ENCODE measurements at regions not wholly inside any gene's neighbourhood (a gene's known extent, or its start where the extent isn't known, plus 50 kb on each side); places are given as distances from the start of the nearest gene placed in this dataset.

DNA sequence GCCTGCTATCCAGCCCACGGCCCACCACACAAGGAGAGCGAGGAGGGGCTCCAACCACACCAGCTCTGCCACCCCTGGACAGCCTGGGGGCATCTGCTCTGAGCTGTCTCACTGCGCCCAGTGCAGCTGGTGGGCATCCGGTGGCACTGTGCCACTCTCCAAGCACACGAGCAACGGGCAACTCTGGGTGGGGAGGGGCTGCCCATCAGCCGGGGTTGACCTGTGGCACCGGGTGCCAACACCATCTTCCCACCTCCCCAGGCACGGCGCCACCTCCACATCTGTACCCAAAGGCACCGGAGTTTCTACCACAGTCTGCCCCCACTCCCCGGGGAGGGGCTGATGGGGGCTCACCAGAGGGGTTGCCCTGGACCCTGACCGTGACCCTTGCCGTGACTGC is 241.8 kb downstream of the RBFOX3 start:
- TF ChIP-seq, protein P1, sequence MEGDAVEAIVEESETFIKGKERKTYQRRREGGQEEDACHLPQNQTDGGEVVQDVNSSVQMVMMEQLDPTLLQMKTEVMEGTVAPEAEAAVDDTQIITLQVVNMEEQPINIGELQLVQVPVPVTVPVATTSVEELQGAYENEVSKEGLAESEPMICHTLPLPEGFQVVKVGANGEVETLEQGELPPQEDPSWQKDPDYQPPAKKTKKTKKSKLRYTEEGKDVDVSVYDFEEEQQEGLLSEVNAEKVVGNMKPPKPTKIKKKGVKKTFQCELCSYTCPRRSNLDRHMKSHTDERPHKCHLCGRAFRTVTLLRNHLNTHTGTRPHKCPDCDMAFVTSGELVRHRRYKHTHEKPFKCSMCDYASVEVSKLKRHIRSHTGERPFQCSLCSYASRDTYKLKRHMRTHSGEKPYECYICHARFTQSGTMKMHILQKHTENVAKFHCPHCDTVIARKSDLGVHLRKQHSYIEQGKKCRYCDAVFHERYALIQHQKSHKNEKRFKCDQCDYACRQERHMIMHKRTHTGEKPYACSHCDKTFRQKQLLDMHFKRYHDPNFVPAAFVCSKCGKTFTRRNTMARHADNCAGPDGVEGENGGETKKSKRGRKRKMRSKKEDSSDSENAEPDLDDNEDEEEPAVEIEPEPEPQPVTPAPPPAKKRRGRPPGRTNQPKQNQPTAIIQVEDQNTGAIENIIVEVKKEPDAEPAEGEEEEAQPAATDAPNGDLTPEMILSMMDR (IDR thresholded peaks at IDR 0.05) = no peak
- no peak for TF ChIP-seq POLR2A (IDR thresholded peaks at IDR 0.05)
- 78 to 79% methylated on average over 12 to 13 of the region's 14 CpGs for WGBS, 2 donors
- intact Hi-C loops (cut with DNase I; ENCODE audit: low total_unique reads) = no loop called here
- H3K4me3 ChIP-seq (ENCODE audit: low read depth, poor library complexity, severe bottlenecking) = no peak overlapping the region
- DNase-seq (ENCODE audit: low spot score in 2 of 2) = no peak

GRCh38 chr17:79368521-79368920 is 242.3 kb downstream of the RBFOX3 start:
- 85% methylated on average over 9 of the region's 9 CpGs for WGBS, 2 donors
- TF ChIP-seq POLR2A (IDR thresholded peaks at IDR 0.05) = no peak
- TF ChIP-seq, protein P1 (IDR thresholded peaks at IDR 0.05) = no peak
- H3K4me3 ChIP-seq (ENCODE audit: low read depth, poor library complexity, severe bottlenecking) = no peak overlapping the region
- intact Hi-C loops (cut with DNase I; ENCODE audit: low total_unique reads) = no loop called here
- DNase-seq (ENCODE audit: low spot score in 2 of 2) = no peak

DNA sequence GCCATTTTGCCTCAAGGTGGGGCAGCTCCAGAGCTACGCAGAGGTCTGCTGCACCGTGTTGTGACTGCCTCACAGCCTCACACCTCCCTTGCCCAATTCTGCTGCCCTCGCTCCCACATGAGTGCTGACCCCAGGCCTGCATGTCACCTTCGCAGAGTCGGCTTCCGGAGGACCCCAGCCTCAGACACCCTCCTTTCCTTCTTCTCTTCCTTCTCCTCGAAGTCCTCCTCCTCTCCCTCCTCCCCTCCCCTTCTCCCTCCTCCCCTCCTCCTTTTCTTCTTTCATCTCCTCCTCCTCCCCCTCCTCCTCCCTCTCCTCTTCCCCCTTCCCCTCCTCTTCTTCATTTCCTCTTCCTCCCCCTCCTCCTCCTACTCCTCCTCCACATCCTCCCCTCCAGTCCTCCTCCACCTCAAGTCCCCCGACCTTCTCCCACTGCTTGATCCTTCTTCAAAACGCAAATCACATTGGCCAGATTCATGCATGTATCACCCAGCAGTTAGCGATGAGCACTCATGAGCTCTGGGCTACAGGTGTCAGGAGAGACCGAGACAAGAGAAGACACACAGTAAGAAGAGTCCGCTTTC is 243.8 kb downstream of the RBFOX3 start:
- WGBS, 2 donors = 65 to 77% methylated on average over 12 of the region's 12 CpGs
- no peak for DNase-seq (ENCODE audit: low spot score in 2 of 2)
- TF ChIP-seq, protein P1 (IDR thresholded peaks at IDR 0.05) = no peak
- TF ChIP-seq POLR2A (IDR thresholded peaks at IDR 0.05) = no peak
- no peak overlapping the region for H3K4me3 ChIP-seq (ENCODE audit: low read depth, poor library complexity, severe bottlenecking)
- intact Hi-C loops (cut with DNase I; ENCODE audit: low total_unique reads) = no loop called here

GRCh38 chr17:79365836-79366770 is 244.7 kb downstream of the RBFOX3 start:
- H3K4me3 ChIP-seq (ENCODE audit: low read depth, poor library complexity, severe bottlenecking) = no peak overlapping the region
- 41 to 50% methylated on average over 28 of the region's 28 CpGs for WGBS, 2 donors
- intact Hi-C loops (cut with DNase I; ENCODE audit: low total_unique reads) = no loop called here
- DNase-seq (ENCODE audit: low spot score in 2 of 2) = no peak
- TF ChIP-seq POLR2A (IDR thresholded peaks at IDR 0.05) = no peak
- TF ChIP-seq, protein P1 (IDR thresholded peaks at IDR 0.05) = no peak

DNA sequence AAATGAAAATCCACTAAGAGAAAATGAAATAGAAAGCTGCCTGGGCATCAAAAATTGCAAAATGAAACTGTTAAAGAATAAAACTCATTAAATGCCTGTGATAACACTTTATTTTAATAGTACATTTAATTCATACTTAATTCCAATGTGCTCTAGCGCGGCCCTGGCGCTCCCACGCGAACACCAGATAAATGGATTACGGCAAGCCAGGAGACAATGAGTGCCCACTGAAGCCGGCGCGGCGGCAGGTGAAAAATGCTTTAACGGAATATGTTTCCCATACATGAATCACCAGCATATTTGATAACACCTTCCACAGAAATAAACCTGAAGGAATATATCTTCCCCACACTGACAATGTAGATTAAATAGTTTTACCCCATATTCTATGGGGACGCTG is 245.5 kb downstream of the RBFOX3 start:
- no peak for DNase-seq (ENCODE audit: low spot score in 2 of 2)
- WGBS, 2 donors = 85 to 89% methylated on average over 12 of the region's 12 CpGs
- no peak for TF ChIP-seq POLR2A (IDR thresholded peaks at IDR 0.05)
- TF ChIP-seq, protein P1 (IDR thresholded peaks at IDR 0.05) = no peak
- H3K4me3 ChIP-seq (ENCODE audit: low read depth, poor library complexity, severe bottlenecking) = no peak overlapping the region
- intact Hi-C loops (cut with DNase I; ENCODE audit: low total_unique reads) = no loop called here
